ENCODE measurements at regions not wholly inside any gene's neighbourhood (a gene's known extent, or its start where the extent isn't known, plus 50 kb on each side); places are given as distances from the start of the nearest gene placed in this dataset.

DNA sequence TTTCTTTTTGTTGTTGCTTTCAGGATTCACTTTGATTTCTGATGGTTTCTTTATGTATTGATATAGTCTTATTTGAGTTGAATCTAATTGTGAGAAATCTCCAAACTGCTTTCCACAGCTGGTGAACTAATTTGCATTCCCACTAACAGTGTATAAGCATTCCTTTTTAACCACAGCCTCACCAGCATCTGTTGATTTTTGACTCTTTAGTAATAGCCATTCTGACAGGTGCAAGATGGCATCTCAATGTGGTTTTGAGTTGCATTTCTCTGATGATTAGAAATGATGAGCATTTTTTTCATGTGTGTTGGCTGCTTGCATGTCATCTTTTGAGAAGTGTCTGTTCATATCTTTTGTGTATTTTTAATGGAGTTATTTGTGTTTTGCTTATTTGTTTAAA, 1023.1 kb downstream of the SH3BGRL start:
- TF ChIP-seq, protein P1, sequence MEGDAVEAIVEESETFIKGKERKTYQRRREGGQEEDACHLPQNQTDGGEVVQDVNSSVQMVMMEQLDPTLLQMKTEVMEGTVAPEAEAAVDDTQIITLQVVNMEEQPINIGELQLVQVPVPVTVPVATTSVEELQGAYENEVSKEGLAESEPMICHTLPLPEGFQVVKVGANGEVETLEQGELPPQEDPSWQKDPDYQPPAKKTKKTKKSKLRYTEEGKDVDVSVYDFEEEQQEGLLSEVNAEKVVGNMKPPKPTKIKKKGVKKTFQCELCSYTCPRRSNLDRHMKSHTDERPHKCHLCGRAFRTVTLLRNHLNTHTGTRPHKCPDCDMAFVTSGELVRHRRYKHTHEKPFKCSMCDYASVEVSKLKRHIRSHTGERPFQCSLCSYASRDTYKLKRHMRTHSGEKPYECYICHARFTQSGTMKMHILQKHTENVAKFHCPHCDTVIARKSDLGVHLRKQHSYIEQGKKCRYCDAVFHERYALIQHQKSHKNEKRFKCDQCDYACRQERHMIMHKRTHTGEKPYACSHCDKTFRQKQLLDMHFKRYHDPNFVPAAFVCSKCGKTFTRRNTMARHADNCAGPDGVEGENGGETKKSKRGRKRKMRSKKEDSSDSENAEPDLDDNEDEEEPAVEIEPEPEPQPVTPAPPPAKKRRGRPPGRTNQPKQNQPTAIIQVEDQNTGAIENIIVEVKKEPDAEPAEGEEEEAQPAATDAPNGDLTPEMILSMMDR (IDR thresholded peaks at IDR 0.05; ENCODE audit: low read length), result no peak
- TF ChIP-seq EZH2 (optimal IDR thresholded peaks at IDR 0.05; ENCODE audit: low read depth, low read length) (no peak), EZH2phosphoT487 (IDR thresholded peaks at IDR 0.05; ENCODE audit: low read length) (no peak)

All from MM.1S (cell line).